IPS-NIHi7 (cell line): ENCODE measurements at regions not wholly inside any gene's neighbourhood (a gene's known extent, or its start where the extent isn't known, plus 50 kb on each side); places are given as distances from the start of the nearest gene placed in this dataset.
A peak's percentile ranks its signal among the peaks of the same experiment; 100 is the strongest.
"Not testable (repeated sequence)": the region's sequence is repeated elsewhere in the genome, so short reads cannot be mapped to it uniquely, and the experiment has no call there.

Experiments used
- DNase-seq: peaks from one replicate; pipeline ENCODE4 v3.0.0; 2012; ENCODE audit warnings: mixed read lengths; ENCODE audit errors: extremely low spot score

DNA sequence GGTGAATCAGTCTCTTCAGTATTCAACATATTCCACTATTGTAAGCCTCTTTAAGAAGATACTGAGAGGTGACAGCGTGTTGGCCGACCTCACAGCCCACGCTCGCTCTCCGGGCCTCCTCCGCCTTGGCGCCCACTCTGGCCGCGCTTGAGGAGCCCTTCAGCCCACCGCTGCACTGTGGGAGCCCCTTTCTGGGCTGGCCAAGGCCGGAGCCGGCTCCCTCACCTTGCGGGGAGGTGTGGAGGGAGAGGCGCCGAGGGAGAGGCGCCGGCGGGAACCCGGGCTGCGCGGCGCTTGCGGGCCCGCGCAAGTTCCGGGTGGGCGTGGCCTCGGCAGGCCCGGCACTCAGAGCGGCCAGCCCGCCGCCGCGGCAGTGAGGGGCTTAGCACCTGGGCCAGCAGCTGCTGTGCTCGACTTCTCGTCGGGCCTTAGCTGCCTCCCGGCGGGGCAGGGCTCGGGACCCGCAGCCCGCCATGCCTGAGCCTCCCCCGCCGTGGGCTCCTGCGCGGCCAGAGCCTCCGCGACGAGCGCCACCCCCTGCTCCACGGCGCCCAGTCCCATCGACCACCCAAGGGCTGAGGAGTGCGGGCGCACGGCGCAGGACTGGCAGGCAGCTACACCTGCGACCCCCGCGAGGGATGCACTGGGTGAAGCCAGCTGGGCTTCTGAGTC is 306.4 kb downstream of the SEMA3D start:
- DNase-seq, result not testable (repeated sequence)

DNA sequence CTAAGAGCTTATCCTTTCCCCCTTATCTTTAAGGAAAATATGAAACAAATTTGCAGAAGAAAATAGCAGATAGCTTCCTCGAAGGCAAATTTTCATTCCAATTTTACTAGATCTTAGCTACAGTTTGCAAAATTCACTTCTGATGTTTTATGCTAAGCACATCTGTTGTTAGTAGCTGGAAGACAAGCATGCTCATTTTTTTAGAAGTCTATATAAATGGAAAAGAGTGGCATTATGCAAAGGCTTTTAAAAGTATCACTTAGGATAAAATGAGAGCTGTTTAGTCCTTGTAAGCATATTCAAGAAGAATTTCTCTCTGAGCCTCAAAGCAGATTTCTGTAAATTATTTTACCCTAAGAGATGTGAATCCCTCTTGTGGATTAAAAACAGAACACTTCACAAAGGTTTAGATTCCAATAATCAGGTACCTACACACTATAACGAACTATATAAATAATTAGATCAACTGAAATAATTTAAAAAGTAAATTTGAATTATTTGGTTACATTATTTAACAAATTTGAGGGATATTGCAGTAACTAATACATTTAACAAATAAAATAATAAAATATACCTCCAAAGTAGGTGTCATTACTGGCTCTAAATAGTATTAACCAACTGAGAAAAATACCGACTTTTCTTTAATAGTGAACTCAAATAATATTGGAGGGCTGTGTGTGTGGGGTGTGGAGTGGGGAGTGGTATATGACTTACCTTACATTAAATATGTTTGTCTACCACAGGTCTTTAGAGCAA is 307.1 kb downstream of the SEMA3D start:
- DNase-seq, result no peak

DNA sequence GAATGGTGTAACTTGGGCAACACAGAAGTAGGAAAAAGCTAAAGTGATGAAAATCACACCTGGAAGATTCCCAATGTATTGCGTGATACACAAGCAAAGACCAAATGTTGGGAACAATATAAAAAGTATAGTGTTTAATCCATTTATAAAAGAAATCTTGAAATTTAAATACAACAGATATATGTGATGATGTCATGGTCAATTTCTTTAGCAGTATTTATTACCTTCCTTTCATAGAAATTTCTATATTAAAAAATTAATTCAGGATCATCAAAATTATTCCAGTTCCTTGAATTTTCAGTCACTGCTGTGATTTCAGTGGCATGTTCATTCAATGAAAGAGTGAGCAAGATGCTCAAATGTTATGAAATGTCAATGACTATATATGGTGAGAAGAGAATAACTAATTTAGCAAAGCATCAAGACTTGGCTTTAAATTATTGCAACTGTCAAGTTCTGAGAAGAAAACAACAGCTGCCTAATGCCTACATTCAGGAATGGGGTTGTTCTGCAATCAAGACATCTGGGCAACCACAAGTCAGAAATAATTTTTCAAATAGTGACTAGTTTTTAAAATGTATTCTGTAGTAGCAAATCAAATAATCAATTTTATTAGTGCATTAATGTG is 308.8 kb downstream of the SEMA3D start:
- no peak for DNase-seq

DNA sequence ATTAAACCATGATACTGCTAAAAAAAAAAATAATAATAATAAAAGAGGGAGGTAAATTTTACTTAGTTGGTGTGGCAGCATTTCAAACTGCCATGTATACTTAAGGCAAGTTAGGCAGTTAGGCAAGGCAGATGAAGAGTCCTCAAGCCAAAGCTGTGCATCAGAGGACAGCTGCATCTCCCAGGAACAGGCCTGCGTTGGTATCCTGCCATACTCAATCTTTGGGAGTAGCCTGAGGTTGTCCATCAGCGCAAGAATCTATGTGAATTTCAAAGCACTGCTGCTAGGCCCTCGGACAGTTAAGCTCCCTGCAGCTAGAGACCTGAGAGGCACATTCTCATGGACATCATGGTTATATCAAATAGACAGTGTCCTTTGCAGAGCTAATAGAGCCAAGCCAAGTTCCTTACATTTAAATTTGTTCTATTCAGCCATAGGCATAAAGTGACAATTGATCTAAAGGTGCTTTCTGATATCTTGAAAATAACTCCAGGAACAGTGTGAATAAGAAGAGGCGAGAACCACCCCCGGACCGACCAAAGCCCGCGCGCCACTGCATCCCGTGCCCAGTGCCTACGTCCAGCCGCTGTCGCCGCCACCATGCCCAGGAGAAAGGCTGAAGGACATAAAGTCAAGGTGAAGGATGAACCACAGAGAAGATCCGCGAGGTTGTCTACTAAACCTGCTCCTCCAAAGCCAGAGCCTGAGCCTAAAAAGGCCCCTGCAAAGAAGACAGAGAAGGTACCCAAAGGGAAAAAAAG is 310.6 kb downstream of the SEMA3D start:
- DNase-seq, result no peak

DNA sequence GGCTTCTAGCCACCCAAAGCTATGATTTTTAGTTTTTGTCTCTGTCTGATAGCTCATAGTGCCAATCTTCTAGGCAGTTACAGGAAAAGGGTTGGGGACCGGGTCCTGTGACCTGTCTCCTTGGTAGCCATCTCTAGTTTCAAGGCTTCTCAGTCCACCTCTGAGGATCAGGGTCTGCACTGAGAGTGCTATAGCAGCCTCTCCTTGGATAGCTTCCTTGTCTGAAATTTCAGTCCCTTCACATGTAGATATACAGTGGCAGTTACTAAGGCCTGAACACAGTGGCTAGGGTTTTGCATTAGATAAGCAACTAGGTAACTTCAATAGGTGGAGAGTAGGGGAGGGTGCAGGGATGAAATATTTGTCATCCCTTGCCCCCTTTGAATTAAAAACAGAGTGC is 321.3 kb downstream of the SEMA3D start:
- DNase-seq, result peak; percentile 11

DNA sequence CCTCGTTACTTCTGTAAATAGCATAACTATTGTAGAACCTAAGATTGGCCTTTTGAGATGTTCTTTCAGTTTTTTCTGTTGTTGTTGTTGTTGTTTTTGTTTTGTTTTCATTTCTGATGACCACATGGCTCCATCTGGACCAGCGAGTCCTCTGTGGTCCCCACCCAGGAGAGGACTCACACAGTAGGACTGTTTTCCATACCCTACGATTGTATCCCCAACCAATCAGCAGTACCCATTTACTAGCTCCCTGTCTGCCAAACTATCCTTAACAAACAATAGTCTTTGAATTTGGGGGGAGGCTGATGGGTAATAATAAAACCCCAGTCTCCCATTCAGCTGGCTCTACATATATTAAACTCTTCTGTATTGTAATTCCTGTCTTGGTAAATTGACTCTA is 329.5 kb downstream of the SEMA3D start:
- no peak for DNase-seq

DNA sequence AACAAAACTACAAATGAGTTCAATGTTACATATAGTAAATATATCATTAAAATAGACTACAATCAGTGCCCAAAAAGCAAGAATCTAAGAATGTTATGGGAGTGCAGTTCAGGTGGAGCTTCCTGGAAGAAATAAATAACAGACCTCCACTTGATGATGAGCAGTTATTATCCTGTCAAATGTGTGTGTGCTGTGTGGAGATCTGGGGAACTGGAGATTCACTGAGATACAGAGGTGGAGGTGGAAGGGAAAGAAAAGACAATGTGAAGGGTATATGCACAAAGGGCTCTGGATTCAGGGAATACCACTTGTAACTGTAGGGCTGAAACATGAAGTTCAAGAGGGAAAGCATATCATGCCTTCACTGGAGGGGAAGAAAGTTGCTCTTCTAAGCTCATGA is 331.1 kb downstream of the SEMA3D start:
- no peak for DNase-seq

DNA sequence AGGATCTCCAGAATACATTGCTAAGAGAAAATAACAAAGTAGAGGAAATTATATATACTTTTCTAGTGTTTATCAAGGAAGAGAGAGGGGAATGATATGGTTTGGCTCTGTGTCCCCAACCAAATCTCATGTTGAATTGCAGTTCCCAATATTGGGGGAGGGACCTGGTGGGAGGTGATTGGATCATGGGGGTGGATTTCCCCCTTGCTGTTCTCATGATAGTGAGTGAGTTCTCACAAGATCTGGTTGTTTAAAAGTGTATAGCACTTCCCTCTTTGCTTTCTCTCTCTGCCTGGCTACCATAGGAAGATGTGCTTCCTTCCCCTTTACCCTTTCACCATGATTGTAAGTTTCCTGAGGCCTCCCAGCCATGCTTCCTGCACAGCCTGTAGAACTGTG is 337.9 kb downstream of the SEMA3D start:
- DNase-seq, result not testable (repeated sequence)

DNA sequence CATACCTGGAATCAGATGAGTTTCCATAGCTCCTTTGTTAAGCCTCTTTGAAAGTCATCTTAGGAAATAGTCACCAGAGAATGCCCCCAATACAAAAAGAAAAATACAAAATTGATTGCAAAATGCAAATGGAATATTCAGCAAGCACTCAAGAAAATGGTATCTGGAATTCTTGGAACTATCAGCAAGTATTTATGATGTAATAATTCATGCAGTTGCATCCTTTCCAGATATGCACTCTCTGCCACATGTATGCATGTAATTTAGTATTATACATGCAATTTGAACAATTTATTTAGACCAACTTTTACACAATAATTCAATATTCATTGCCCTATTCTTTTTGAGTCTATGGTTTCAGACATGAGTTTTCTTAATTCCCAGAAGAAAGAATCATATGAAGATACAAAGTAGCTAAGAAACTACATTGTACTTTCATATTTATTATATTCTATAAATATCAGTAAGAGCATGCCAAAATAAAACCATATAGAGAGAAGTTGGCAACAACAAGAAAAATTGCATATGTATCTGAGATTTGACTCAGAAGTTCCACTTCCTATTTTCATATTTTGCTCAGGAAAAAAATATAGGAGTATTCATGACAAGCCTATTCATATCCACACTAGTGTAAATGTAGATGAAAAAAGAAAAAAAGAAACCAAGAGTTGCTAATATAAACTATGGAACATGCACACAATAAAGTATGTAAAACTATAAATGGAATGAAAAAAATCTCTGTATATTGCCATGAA is 338.5 kb downstream of the SEMA3D start:
- DNase-seq, result no peak

DNA sequence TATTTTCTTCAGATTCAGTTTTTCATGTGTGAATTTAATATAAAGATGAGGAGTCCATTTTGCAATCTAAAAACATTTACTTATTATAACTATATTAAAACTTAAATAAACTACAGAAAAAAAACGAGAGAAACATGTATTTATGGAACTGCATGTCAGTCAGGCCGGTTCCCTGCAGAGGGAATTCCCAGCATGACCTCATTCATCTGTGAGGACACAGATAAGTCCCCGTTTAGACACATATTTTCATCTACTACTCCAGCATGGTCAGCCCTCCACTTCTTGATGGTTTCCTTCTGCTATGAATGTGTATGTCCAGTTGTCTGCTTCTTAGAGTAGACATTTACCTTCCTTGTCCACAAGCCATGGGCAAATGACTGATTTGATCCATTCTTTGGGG is 339.1 kb downstream of the SEMA3D start:
- no peak for DNase-seq

DNA sequence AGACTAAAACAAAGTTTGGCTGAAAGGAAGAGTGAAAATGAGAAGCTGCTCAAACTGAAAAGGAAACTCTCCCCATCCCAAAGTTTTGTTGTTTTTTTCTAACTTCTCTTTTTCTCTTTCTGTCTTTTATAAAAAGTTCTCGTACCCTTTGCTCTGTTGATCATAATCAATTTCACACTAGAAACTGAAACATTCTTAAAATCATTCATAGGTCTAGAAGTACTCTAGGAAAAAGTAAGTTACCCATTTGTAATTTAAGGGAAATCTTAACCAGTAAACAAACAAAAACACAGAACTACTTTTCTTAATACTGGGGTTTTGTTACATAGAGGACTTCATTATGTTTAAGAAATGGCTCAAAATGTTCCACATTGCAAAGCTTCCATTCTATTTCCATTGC is 339.8 kb downstream of the SEMA3D start:
- DNase-seq, result no peak

DNA sequence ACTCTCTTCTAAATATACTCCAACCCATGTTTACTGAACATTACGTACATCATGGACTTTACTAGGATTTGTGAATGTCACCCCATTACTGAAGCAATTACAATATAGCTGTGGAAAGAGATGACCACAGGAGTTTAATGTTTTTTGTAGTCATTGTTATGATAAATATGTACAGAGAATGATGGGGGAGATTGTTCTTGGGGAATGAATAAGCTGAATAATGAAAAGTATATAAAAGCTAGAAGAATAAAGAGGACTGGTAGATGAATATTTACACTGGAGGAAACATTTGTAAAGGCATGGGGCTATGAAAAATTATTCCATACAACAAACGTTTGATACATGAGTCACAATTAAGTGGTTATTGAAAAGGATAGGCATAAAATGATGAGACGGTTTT is 340.9 kb downstream of the SEMA3D start:
- no peak for DNase-seq

DNA sequence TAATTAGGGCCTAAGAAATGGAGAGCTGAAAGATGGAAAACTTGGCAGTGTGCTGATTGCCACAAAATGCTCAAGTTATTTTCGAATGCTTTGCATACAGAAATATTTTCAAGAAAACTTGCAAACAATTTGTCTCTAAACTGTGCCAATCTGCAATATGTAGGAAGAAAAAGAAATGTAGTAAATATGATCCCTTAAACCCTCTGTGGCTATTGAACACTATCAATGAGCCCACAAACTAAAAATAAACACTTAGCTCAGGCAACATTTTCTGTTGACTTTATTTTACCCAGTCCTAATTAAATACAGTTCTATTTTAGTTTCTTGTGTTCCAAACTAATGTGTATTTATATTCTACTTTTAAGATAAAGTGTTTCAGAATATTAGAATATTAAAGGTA is 342.1 kb downstream of the SEMA3D start:
- no peak for DNase-seq

DNA sequence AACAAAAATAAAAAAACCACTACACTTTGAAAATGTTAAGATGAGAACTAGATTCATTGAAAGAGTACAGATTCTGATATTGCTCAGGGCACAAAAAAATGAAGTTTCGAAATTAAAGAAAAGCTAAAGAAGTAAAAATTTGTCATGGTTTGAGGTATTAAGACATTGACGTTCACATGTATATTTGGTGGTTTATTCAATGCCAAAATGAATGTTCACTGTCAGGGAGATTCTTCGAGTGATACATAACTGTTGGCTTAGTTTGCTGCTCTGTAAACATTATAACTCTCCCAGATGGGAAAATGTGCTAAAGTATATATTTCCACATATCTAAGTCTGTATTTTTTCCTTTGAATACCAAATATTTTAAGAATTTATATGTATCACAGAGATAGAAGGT is 345.0 kb downstream of the SEMA3D start:
- DNase-seq, result no peak

DNA sequence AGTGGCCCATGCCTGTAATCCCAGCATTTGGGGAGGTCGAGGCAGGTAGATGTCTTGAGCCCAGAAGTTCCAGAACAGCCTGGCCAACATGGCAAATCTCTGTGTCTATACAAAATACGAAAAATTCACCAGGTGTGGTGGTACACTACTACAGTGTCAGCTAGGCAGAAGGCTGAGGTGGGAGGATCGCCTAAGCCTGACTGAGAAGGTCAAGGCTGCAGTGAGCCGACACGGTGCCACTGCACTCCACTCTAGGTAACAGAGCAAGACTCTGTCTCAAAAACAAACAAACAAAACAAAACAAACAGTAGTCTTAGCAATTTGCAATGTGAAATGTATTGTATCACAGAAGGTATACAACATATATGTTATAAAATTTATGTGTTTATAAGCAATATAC is 348.0 kb downstream of the SEMA3D start:
- no peak for DNase-seq

DNA sequence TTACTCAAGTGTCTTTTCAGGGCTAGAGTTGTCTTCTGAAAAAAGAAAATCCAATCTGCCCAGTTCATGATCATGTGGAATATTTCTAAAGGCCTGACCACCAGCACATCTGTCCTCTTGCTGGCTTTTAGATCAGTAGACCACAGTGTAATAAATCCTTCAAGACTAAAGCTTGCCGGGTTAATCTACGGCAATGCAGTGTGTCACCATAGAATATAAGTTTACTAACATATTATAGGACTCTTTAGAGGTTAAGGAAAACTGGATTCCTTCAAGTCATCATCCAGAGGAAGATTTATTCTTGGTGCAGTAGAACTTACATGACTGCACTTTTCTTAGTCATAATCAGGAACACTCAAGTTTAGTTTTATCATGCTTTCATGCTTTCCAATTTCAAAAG is 349.5 kb downstream of the SEMA3D start:
- DNase-seq, result no peak

DNA sequence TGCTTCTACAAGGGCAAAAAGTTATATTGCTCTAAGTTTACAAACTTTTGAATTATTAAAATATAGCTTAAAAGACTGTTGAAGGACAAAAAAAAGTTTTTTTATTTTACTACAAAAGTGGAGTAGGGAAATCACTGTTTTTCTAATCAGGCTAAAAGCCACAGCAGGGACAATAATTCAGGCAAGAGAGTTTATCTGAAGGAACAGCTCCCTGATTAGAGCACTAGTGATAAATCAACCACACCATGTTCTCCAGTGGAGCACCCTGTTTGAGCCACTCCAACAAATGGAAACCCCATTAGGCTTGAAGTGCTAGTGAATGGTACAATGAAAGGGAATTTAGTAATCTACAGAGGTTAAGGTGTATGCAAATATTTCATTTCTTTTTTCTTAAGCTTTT is 357.1 kb downstream of the SEMA3D start:
- no peak for DNase-seq

DNA sequence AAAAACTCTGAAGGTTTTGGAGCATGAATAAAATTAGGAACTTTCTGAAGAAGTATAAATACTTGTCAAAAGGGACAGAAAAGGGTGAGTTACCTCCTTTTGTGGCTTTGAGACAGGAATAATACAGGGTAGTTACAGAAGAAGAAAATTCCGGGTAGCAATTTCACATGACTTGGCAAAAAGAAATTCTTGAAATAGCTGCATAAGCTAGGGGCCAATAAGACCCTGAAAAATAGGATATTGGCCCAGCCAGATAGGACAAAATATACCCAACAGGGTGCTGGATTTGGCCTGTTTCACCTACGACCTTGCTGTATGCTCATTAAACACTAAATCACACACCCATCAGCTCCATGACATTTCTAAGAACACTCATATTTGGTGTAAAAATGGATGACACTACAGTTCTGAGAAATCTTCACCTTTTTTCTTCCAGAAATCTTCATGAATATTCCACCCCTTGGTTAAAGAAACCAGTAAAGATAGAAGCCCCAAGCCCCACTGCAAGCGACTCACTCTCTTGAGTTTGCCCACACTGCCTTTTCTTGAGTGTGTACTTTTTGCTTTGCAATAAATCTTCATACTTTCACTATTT is 362.7 kb downstream of the SEMA3D start:
- no peak for DNase-seq

DNA sequence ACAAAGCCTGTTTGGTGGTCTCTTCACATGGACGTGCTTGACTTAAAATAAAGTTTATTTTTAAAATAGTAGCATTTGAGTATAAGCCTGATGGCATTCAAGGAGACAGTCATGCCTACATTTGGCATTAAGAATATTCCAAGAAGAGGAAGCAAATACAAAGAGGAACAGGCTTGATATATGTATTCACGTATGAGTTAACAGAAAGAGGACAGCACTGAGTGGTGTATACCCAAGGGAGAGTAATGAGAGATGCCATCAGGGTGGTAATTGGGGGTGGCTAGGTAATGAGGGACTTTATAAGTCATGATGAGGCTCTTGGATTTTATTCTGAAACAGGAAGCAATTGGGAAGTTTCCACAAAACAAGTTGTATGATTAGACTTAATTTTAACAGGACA is 363.3 kb downstream of the SEMA3D start:
- DNase-seq, result no peak

DNA sequence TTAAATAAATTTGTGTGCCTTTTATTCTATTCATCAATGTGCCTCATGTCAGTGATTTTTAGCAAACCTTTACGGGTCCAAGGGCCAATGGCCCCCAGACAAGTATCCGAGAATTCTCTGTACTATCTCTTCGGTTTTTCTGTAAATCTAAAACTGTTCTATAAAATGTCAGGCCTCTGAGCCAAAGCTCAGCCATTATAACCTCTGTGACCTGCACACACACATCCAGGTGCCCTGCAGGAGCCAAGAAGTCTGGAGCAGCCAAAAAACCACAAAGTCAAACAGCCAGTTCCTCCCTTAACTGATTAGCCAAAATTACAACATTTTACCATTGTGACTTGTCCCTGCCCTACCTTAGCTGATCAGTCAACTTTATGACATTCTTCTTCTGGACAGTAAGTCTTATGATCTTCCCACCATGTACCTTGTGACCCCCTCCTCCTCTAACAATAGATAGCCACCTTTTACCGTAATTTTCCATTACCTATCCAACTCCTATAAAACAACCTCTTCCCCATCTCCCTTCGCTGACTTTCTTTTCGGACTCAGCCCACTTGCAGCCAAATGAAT is 363.8 kb downstream of the SEMA3D start:
- no peak for DNase-seq
